CD14-positive monocyte (primary cell): ENCODE measurements at regions not wholly inside any gene's neighbourhood (a gene's known extent, or its start where the extent isn't known, plus 50 kb on each side); places are given as distances from the start of the nearest gene placed in this dataset.

ENCODE experiments used
- DNase-seq, 3 donors: peaks; one replicate each; pipeline ENCODE4 v3.0.0-alpha.2; 2011 to 2022
- H2AFZ ChIP-seq: 2 replicates; pipeline ENCODE4 v1.6.0; 2012; ENCODE audit warnings: mild to moderate bottlenecking, low read depth, low read length, inconsistent platforms; ENCODE audit not compliant: insufficient read depth, poor library complexity, severe bottlenecking
- H3K27ac ChIP-seq, 2 donors: 1 replicate in 1 of 2; 2 replicates in 1 of 2; pipeline ENCODE4 v1.5.1; 2012 to 2013; ENCODE audit warnings: low read length in 2 of 2, control low read depth in 1 of 2, inconsistent platforms in 1 of 2, low read depth in 1 of 2, mild to moderate bottlenecking in 1 of 2
- H3K27me3 ChIP-seq, 2 donors: one replicate each; pipeline versions ENCODE4 v1.6.0 to v1.6.1; 2011 to 2013; ENCODE audit warnings: low read length in 2 of 2; ENCODE audit not compliant: control insufficient read depth in 2 of 2, insufficient read depth in 2 of 2
- H3K36me3 ChIP-seq, 2 donors: replicated peaks in 1 of 2; 1 replicate in 1 of 2; 2 replicates in 1 of 2; pipeline versions ENCODE4 v1.5.1 to v1.6.1; 2012 to 2013; ENCODE audit warnings: low read length in 2 of 2, control low read depth in 1 of 2, inconsistent platforms in 1 of 2, mild to moderate bottlenecking in 1 of 2; ENCODE audit not compliant: insufficient read depth in 2 of 2, control insufficient read depth in 1 of 2
- H3K4me1 ChIP-seq, 2 donors: 1 replicate in 1 of 2; 2 replicates in 1 of 2; pipeline versions ENCODE4 v1.5.1 to v1.6.1; 2012 to 2013; ENCODE audit warnings: low read length in 2 of 2, control low read depth in 1 of 2, inconsistent platforms in 1 of 2, mild to moderate bottlenecking in 1 of 2, moderate library complexity in 1 of 2; ENCODE audit not compliant: insufficient read depth in 2 of 2, control insufficient read depth in 1 of 2
- H3K4me2 ChIP-seq: replicated peaks from 2 replicates; pipeline ENCODE3; 2012; ENCODE audit warnings: low read length, moderate library complexity, mild to moderate bottlenecking; ENCODE audit not compliant: poor library complexity, severe bottlenecking; ENCODE audit errors: extremely low read depth
- H3K4me3 ChIP-seq, 3 experiments: fragments of 200-600 bp in 1 of 3; sonication (generic) in 1 of 3; replicated peaks in 1 of 3; 1 replicate in 2 of 3; 2 replicates in 1 of 3; pipeline ENCODE4 v1.5.1; 2011 to 2013; ENCODE audit warnings: low read length in 3 of 3, mild to moderate bottlenecking in 3 of 3, control low read depth in 2 of 3, low read depth in 2 of 3, inconsistent platforms in 1 of 3, moderate library complexity in 1 of 3
- H3K79me2 ChIP-seq: 2 replicates; pipeline ENCODE4 v1.6.0; 2012; ENCODE audit warnings: mild to moderate bottlenecking, control low read depth, inconsistent platforms, low read length, moderate library complexity; ENCODE audit not compliant: insufficient read depth
- H3K9ac ChIP-seq: 2 replicates; pipeline ENCODE4 v1.6.0; 2017; ENCODE audit warnings: low read length, mild to moderate bottlenecking; ENCODE audit not compliant: insufficient read depth, poor library complexity, severe bottlenecking
- H3K9me3 ChIP-seq, 2 donors: replicated peaks in 1 of 2; 1 replicate in 1 of 2; 2 replicates in 1 of 2; pipeline versions ENCODE4 v1.5.1 to v1.6.1; 2012 to 2013; ENCODE audit warnings: low read length in 2 of 2, control low read depth in 1 of 2; ENCODE audit not compliant: control insufficient read depth in 1 of 2, insufficient read depth in 1 of 2
- H4K20me1 ChIP-seq: 2 replicates; pipeline ENCODE4 v1.6.0; 2012; ENCODE audit warnings: mild to moderate bottlenecking, low read length, control low read depth, moderate library complexity; ENCODE audit not compliant: insufficient read depth
- H3K27ac Mint-ChIP-seq, 7 donors: one replicate each; pipeline ENCODE4 v1.8.0; 2020; ENCODE audit warnings: mild to moderate bottlenecking in 7 of 7, mixed read lengths in 7 of 7, moderate library complexity in 6 of 7, inconsistent platforms in 2 of 7
- H3K27me3 Mint-ChIP-seq, 3 donors: one replicate each; pipeline ENCODE4 v1.8.0; 2021 to 2022; ENCODE audit warnings: low read depth in 3 of 3, mild to moderate bottlenecking in 3 of 3, mixed read lengths in 3 of 3, moderate library complexity in 3 of 3, inconsistent platforms in 1 of 3
- H3K36me3 Mint-ChIP-seq, 2 donors: one replicate each; pipeline ENCODE4 v1.8.0; 2020; ENCODE audit warnings: mixed read lengths in 2 of 2, inconsistent platforms in 1 of 2, mild to moderate bottlenecking in 1 of 2
- H3K4me1 Mint-ChIP-seq: one replicate; pipeline ENCODE4 v1.8.0; 2020; ENCODE audit warnings: mild to moderate bottlenecking, mixed read lengths
- H3K4me3 Mint-ChIP-seq, 2 donors: one replicate each; pipeline ENCODE4 v1.8.0; 2020; ENCODE audit warnings: mild to moderate bottlenecking in 2 of 2, mixed read lengths in 2 of 2, moderate library complexity in 1 of 2
- H3K9me3 Mint-ChIP-seq, 7 donors: one replicate each; pipeline ENCODE4 v1.8.0; 2020 to 2022; ENCODE audit warnings: mixed read lengths in 7 of 7, mild to moderate bottlenecking in 6 of 7, moderate library complexity in 6 of 7, inconsistent platforms in 2 of 7
- WGBS: methylation state at CpG from one replicate; pipeline ENCODE4 v1.1.5; 2013; ENCODE audit warnings: missing lambda C conversion rate; ENCODE audit not compliant: insufficient coverage; 5-methylcytosine and 5-hydroxymethylcytosine counted together
- intact Hi-C, 2 donors: fragments of 100-400 bp; cut with micrococcal nuclease; formaldehyde crosslinking; loops; one replicate each; pipeline versions ENCODE4 v1.15.0 to v1.15.1; 2023
- TF ChIP-seq, protein P1 (sequence below): fragments of 200-600 bp; IDR thresholded peaks from one replicate; pipeline ENCODE4 v1.8.0; 2022; ENCODE audit warnings: antibody characterized with exemption, mild to moderate bottlenecking

DNA sequence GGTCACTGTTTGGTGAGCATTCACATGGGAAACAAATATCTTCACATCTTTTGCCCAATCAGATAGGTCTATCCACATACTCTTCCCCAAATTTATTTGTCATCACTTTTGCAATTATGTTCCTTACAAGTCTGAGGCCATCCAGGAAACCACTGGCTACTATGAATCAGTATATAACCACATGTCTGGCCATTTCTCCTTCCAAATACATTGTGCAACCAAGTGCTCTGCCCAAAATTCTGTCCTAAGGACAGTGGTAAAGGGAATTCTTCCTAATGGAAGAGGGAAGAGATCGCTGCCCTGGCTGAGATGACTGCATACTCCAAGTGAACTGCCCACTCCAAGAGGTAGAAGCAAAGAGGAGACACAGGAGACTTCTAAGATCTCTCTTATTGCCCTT is 148.9 kb upstream of the MAX start:
- no peaks in the 10 kb centered on the region for H3K9me3 ChIP-seq
- H3K79me2 ChIP-seq: no peaks in the 10 kb centered on the region
- TF ChIP-seq, protein P1, sequence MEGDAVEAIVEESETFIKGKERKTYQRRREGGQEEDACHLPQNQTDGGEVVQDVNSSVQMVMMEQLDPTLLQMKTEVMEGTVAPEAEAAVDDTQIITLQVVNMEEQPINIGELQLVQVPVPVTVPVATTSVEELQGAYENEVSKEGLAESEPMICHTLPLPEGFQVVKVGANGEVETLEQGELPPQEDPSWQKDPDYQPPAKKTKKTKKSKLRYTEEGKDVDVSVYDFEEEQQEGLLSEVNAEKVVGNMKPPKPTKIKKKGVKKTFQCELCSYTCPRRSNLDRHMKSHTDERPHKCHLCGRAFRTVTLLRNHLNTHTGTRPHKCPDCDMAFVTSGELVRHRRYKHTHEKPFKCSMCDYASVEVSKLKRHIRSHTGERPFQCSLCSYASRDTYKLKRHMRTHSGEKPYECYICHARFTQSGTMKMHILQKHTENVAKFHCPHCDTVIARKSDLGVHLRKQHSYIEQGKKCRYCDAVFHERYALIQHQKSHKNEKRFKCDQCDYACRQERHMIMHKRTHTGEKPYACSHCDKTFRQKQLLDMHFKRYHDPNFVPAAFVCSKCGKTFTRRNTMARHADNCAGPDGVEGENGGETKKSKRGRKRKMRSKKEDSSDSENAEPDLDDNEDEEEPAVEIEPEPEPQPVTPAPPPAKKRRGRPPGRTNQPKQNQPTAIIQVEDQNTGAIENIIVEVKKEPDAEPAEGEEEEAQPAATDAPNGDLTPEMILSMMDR: no peak
- Mint-ChIP-seq H3K36me3 (no peaks in the 10 kb centered on the region), H3K27ac (peak overlapping the region in 2 of 7 donors; percentile 0 to 44), H3K4me3 (no peak overlapping the region), H3K9me3 (peaks cover 0 to 3% (median 0%) of the 10 kb centered on the region in 7 donors), H3K27me3 (peaks cover 2 to 4% (median 2%) of the 10 kb centered on the region in 3 donors), H3K4me1 (peaks cover 22% of the 10 kb centered on the region)
- DNase-seq: peak; percentile 27 to 87 (median 74)
- no peaks in the 10 kb centered on the region for H4K20me1 ChIP-seq
- no CpG with 5 or more reads among the region's 1 CpG for WGBS
- no peak overlapping the region for H3K4me3 ChIP-seq
- peaks cover 8 to 9% of the 10 kb centered on the region in 2 donors for H3K4me1 ChIP-seq
- no peaks in the 10 kb centered on the region for H3K27me3 ChIP-seq
- H3K27ac ChIP-seq: no peak overlapping the region
- H2AFZ ChIP-seq: no peak overlapping the region
- intact Hi-C loops: loop anchor here in 1 of 2 donors (5.0 kb wide), 1 partner anchor 44 kb away; no protein-coding TSS in a partner anchor
- peak overlapping the region; percentile 21 for H3K9ac ChIP-seq
- no peak overlapping the region for H3K4me2 ChIP-seq
- no peaks in the 10 kb centered on the region for H3K36me3 ChIP-seq

DNA sequence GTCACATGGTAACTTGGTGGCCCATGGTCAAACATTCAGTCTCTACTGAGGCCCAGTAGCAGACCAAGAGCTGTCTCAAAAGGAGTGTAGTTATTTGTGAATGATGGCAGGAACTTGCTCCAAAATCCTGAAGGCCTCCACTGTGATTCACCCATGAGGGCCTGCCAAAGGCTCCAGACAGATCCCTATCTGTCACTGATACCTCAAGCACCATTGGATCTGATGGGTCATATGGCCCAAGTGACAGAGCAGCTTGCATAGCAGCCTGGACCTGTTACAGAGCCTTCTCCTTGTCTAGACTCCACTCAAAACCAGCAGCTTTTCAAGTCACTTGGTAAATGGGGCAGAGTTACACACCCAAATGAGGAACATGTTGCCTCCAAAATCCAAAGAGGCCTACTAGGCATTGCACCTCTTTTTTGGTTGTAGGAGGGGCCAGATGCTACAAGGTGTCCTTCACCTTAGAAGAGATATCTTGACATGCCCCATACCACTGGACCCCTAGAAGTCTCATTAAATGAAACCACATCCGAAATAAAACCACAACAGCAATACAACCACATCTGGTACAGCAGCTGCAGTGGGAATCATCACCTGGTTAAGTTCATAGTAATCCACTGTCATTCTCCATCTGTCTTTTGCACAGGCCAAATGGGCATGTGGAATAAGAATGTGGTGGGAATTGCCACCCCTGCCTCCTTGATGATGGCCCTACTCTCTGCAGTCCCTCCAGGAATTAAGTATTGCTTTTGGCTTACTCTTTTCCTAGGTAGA is 150.4 kb upstream of the MAX start:
- intact Hi-C loops: loop anchor here in 1 of 2 donors (5.0 kb wide), 1 partner anchor 45 kb away; no protein-coding TSS in a partner anchor
- no peaks in the 10 kb centered on the region for H3K27me3 ChIP-seq
- peaks cover 8 to 9% of the 10 kb centered on the region in 2 donors for H3K4me1 ChIP-seq
- WGBS: no CpG with 5 or more reads among the region's 1 CpG
- peaks cover 0 to 3% (median 0%) of the 10 kb centered on the region in 7 donors for H3K9me3 Mint-ChIP-seq
- TF ChIP-seq, protein P1: no peak
- H2AFZ ChIP-seq: no peak overlapping the region
- no peaks in the 10 kb centered on the region for H3K36me3 Mint-ChIP-seq
- no peak overlapping the region for H3K9ac ChIP-seq
- no peak overlapping the region for H3K27ac ChIP-seq
- H3K27ac Mint-ChIP-seq: no peak overlapping the region
- no peaks in the 10 kb centered on the region for H3K79me2 ChIP-seq
- H3K4me3 ChIP-seq: no peak overlapping the region
- no peaks in the 10 kb centered on the region for H3K9me3 ChIP-seq
- H4K20me1 ChIP-seq: no peaks in the 10 kb centered on the region
- peaks cover 22% of the 10 kb centered on the region for H3K4me1 Mint-ChIP-seq
- no peaks in the 10 kb centered on the region for H3K36me3 ChIP-seq
- peaks cover 3 to 4% (median 3%) of the 10 kb centered on the region in 3 donors for H3K27me3 Mint-ChIP-seq
- H3K4me3 Mint-ChIP-seq: no peak overlapping the region
- DNase-seq: peak in 2 of 3 donors; percentile 5 to 26
- no peak overlapping the region for H3K4me2 ChIP-seq
